Progenitor cell of endocrine pancreas (in vitro differentiated cells): ENCODE measurements at regions not wholly inside any gene's neighbourhood (a gene's known extent, or its start where the extent isn't known, plus 50 kb on each side); places are given as distances from the start of the nearest gene placed in this dataset.
A peak's percentile ranks its signal among the peaks of the same experiment; 100 is the strongest.

ENCODE experiments used
- DNase-seq: peaks from one replicate; pipeline ENCODE4 v3.0.0; 2021; ENCODE audit warnings: low spot score; ENCODE audit not compliant: unreplicated experiment
- H3K27ac Mint-ChIP-seq: 2 replicates; pipeline ENCODE4 v1.8.0; 2021; ENCODE audit warnings: mild to moderate bottlenecking, moderate library complexity, mixed read lengths
- H3K27me3 Mint-ChIP-seq: 2 replicates; pipeline ENCODE4 v1.8.0; 2021; ENCODE audit warnings: mixed read lengths
- H3K36me3 Mint-ChIP-seq: 2 replicates; pipeline ENCODE4 v1.8.0; 2022; ENCODE audit warnings: mixed read lengths; ENCODE audit not compliant: insufficient read depth
- H3K4me1 Mint-ChIP-seq: 2 replicates; pipeline ENCODE4 v1.8.0; 2021; ENCODE audit warnings: low read depth, mixed read lengths
- H3K4me3 Mint-ChIP-seq: 2 replicates; pipeline ENCODE4 v1.8.0; 2021; ENCODE audit warnings: low read depth, mild to moderate bottlenecking, moderate library complexity, mixed read lengths
- H3K9me3 Mint-ChIP-seq: 2 replicates; pipeline ENCODE4 v1.8.0; 2021; ENCODE audit warnings: low read depth, mixed read lengths
- CTCF ChIP-seq: fragments of 200-600 bp; sonication (generic); IDR thresholded peaks from one replicate; pipeline ENCODE4 v1.5.0; 2021; ENCODE audit warnings: antibody characterized with exemption, mild to moderate bottlenecking; ENCODE audit not compliant: unreplicated experiment

- TF ChIP-seq CTCF: no peak
- Mint-ChIP-seq H3K27me3 (no peaks in the 10 kb centered on the region), H3K9me3 (peaks cover under 1% of the 10 kb centered on the region), H3K36me3 (no peaks in the 10 kb centered on the region), H3K4me3 (no peak overlapping the region), H3K4me1 (no peaks in the 10 kb centered on the region), H3K27ac (no peak overlapping the region)
- no peak for DNase-seq
Observed at GRCh38 chr5:8714198-8714597, 831.7 kb downstream of the SEMA5A start.

- TF ChIP-seq CTCF: no peak
- Mint-ChIP-seq H3K27me3 (no peaks in the 10 kb centered on the region), H3K4me3 (no peak overlapping the region), H3K9me3 (no peaks in the 10 kb centered on the region), H3K27ac (no peak overlapping the region), H3K36me3 (no peaks in the 10 kb centered on the region), H3K4me1 (no peaks in the 10 kb centered on the region)
- DNase-seq: no peak
Observed at GRCh38 chr5:8714861-8715260, 831.0 kb downstream of the SEMA5A start.

- peaks cover 7% of the 10 kb centered on the region for H3K4me1 Mint-ChIP-seq
- no peak overlapping the region for H3K27ac Mint-ChIP-seq
- H3K4me3 Mint-ChIP-seq: no peak overlapping the region
- no peaks in the 10 kb centered on the region for H3K36me3 Mint-ChIP-seq
- no peak for TF ChIP-seq CTCF
- no peak for DNase-seq
- H3K9me3 Mint-ChIP-seq: no peaks in the 10 kb centered on the region
- no peaks in the 10 kb centered on the region for H3K27me3 Mint-ChIP-seq
Observed at GRCh38 chr5:8719796-8720195, 826.1 kb downstream of the SEMA5A start.

- H3K36me3 Mint-ChIP-seq: no peaks in the 10 kb centered on the region
- no peak for TF ChIP-seq CTCF
- no peak overlapping the region for H3K27ac Mint-ChIP-seq
- no peaks in the 10 kb centered on the region for H3K9me3 Mint-ChIP-seq
- H3K4me3 Mint-ChIP-seq: no peak overlapping the region
- no peak for DNase-seq
- H3K4me1 Mint-ChIP-seq: peaks cover 7% of the 10 kb centered on the region
- no peaks in the 10 kb centered on the region for H3K27me3 Mint-ChIP-seq
Observed at GRCh38 chr5:8720506-8720905, 825.4 kb downstream of the SEMA5A start.

GRCh38 chr5:8721536-8721935 is 824.3 kb downstream of the SEMA5A start:
- Mint-ChIP-seq H3K27ac (peak overlapping the region; percentile 14), H3K9me3 (no peaks in the 10 kb centered on the region)

More at GRCh38 chr5:8721536-8721935, 824.3 kb downstream of the SEMA5A start:
- no peak for DNase-seq
- Mint-ChIP-seq H3K36me3 (no peaks in the 10 kb centered on the region), H3K4me1 (peaks cover 7% of the 10 kb centered on the region), H3K4me3 (no peak overlapping the region), H3K27me3 (no peaks in the 10 kb centered on the region)
- TF ChIP-seq CTCF: no peak
